ENCODE measurements at regions not wholly inside any gene's neighbourhood (a gene's known extent, or its start where the extent isn't known, plus 50 kb on each side); places are given as distances from the start of the nearest gene placed in this dataset.
"Not testable (repeated sequence)": the region's sequence is repeated elsewhere in the genome, so short reads cannot be mapped to it uniquely, and the experiment has no call there.

DNA sequence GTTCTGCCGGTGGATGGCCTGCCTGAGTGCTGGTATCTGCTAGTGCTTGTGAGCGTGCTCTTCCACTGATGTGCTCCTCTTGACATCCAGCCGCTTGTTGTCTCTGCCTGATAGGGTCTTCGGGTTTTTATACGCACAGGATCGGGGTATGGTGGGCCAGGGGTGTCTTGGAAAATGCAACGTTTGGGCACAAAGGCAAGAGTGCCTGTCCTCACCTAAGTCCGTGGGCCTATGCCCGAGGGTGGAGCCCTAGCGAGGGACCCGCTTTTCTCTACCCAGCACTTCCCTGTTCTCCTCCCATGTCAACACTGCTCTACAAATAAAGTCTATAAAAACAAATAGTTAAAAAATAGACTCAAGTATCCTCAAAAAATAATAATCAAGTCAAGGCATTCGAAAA lies 1007.8 kb downstream of the PLA2G4A start:
- DNase-seq (ENCODE audit: low spot score), result no peak

DNA sequence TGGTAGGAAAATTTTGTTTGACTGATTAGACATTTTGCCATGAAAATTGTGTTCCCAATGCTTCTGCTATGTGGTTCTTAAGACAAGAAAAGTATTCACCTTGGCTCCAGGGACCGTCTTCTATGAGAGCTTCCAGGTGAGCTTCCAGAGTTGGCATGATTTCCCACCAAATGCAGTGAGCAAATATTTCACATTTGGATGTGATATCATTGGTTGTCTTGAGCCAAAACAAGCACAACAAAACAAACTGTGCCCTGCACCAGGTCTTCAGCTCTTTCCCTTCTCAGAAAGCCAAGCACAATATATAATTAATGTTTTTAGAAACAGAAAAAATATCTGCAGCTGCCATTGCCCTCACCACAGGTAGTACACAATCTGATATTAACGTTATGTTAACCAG lies 1009.0 kb downstream of the PLA2G4A start:
- no peak for DNase-seq (ENCODE audit: low spot score)

DNA sequence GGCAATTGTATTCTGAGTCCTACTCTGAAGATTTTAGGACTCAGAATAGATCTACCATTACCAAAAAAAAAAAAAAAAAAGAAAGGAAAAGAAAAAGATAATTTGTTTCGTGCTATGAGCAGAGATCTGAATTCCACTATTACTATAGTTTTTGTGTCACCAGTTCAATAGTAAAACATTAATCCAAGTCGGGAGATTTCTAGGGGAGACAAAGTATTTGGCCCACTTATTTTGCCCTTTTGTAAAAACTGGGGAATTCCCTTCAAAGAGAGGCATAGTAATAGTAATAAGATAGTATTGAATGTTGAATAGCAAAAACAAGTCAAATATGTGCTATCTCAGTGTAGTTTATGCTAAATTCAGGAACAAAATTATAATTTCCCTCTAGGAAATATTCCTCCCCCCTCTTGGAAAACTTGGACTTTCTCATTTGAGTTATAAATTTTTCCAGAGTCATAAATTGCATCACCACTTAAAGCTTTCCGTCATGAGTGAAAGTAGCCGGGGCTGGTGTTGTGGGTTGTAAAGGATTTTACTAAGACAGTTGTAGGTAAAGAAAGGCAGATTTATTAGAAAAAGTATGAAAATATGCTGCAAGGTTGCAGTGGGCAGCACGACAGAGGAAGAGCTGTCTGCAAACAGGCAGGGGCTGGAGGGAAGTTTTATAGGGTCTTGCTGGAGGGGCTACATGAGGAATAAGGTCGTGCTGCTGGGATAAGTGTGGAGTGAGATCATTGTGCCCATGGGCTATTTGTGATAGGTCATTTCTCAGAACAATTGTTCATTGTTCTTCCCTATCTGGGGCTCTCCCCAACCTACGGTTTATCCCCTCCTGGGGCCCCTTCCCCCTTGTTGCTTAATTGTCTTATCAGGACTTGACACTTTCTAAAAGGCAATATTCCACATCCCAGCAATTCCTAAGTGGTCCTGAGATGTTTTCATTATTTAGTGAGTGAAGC lies 1009.9 kb downstream of the PLA2G4A start:
- DNase-seq (ENCODE audit: low spot score), result no peak

DNA sequence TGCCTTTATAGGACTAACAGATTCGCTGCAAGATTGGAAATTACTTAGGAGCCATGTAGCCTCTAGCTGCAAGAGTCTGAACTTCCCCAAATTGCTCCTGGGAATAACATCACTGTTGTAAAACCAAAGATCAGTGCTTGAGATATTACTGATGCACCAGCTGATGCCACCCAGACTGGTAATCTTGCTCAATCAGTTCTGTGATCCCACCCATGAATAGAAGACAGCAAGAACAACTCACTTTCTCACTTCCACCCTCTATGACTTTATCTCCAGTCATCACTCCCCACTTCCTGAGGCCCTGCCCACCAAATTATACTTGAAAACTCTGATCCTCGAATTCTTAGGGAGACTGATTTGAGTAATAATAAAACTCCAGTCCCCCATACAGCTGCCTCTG lies 1011.1 kb downstream of the PLA2G4A start:
- DNase-seq (ENCODE audit: low spot score), result no peak

DNA sequence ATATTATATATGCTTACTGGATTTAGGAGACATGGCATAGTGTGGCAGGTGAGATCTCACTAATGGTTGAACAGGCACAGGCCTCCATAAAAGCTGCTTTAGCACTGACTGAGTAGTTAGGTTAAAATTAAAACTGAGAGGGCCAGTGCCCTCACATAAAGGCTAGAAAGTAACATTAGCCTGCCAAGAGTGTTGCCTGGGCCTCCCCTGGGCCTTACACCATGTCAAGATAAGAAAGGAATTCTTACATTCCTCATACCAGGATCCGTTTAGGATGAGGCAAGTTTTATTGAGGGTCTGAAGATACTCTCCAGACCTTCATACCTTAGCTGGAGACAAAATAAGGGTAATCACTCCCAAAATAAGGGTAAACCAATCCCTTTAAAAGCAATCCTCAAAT lies 1011.8 kb downstream of the PLA2G4A start:
- no peak for DNase-seq (ENCODE audit: low spot score)

DNA sequence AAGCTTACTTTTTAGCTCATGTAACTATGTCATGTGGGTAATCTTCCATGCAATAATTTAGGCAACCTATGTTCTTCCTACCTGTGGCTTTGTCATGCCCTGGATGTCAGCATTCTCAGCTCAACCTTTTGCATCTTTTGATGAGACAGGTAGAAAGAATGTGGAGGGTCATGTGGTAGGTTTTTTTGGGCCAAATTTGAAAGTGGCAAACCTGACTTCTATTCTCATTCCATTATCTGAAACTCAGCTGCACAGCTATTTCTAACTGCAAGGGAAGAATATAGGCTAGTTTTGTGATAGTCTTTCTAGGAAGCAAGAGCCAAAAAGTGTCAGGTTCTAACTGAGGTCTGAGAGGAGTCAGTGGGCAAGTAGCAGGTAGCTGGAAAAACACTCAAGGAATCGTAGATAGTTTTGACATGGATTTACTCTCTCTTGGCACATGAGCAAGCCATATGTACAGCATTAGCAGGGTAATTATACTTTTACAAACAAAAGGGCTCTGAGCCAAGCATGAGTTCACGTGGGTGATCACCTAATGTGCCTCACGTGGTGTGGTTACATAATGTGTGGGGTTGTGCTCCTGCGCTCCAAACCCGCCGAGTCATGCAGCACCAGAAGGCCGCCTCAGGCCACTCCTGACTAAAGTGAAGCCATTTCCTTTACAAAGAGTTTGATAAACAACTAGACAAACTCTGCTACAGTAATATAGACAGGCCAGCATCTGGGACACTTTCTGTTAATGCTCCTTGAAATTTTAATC lies 1013.8 kb downstream of the PLA2G4A start:
- peak; percentile 31 for DNase-seq (ENCODE audit: low spot score)

DNA sequence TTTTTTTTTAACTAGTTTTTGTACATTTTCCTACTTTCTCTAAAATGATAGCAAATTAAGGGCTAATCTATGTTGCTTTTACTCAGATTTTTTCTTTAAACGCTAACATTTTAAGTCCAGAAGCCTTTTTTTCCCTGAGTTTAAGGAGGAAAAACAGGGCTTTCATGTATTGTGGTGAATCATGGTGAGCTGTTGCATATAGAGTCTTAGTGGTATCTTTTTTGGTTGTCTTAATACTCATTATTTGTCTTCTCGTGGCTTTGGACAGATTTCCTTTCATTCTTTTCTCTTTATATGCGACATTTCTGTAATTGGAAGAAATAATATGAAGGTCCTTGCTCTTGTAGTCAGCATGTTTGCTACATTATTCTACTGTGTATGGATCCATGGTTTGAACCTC lies 1015.6 kb downstream of the PLA2G4A start:
- DNase-seq (ENCODE audit: low spot score), result no peak

DNA sequence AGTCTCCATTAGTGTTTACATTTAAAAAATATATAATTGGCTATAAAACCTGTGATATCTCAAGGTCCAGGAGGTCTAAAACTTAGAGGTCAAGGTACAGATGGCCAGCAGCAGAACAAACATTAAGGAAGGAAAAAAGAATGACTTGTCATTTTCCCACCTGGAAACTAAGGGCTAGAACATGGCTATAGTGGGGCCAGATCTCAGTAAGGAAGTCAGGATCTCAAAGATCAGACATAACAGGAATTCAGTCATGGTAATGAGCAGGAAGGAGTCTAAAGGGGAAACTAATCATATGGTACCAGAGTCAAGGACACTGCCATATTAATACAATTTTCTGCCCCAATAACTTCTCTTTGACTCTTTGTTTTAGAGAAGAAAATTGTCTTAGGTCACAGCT lies 1018.8 kb downstream of the PLA2G4A start:
- DNase-seq (ENCODE audit: low spot score), result no peak

DNA sequence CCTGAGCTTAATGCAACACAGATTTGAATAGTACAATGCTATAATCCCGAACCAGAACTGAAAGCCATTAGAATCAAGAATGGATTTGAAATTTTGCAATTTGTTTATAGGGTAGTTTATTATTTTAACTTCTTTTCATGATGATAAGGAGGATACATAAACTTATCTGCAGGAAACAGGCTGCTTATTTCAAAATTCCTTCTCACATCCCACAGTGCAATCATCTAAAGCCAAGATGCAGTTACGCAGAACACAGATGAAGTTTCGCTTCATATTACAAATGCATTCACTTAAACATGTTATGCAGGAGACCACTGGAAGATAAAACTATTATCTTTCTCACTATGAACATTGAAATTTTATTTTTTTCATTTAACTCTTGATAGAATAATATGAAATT lies 1019.6 kb downstream of the PLA2G4A start:
- no peak for DNase-seq (ENCODE audit: low spot score)

DNA sequence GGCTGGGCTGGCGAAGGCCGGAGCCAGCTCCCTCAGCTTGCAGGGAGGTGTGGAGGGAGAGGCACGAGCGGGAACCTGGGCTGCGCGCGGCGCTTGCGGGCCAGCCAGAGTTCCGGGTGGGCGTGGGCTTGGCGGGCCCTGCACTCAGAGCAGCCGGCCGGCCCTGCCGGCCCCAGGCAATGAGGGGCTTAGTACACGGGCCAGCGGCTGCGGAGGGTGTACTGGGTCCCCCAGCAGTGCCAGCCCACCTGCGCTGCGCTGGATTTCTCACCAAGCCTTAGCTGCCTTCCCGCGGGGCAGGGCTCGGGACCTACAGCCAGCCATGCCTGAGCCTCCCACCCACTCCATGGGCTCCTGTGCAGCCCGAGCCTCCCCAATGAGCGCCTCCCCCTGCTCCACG lies 1021.4 kb downstream of the PLA2G4A start:
- DNase-seq (ENCODE audit: low spot score), result not testable (repeated sequence)

DNA sequence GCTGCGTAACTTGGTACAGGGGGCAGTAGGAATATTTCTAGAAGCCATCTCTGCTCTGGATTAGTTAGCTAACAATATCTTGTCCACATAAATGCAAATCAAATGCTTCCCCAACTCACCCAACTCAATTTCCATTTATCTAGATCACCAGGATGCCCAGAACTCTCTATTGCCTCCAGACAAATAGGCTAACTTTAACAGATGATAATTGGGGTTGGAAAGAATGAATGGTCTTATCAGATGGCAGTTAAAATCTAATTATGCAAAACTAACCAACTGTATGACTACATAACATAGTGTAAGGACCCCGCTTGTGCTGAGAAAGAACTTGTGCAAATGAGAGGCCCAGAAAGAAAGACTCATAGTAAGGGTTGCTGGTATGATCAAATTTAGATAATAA lies 1024.8 kb downstream of the PLA2G4A start:
- DNase-seq (ENCODE audit: low spot score), result no peak

DNA sequence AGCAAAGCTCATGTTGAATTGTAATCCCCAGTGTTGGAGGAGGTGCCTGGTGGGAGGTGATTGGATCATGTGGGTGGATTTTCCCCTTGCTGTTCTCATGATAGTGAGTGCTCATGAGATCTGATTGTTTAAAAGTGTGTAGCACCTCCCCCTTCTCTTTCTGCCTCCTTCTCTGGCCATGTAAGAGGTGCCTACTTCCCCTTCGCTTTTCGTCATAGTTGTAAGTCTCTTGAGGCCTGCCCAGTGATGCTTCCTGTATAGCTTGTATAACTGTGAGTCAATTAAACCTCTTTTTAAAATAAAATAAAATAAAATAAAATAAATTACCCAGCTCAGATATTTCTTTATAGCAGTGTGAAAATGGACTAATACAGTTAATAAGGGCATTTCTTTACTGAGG lies 1025.7 kb downstream of the PLA2G4A start:
- no peak for DNase-seq (ENCODE audit: low spot score)

DNA sequence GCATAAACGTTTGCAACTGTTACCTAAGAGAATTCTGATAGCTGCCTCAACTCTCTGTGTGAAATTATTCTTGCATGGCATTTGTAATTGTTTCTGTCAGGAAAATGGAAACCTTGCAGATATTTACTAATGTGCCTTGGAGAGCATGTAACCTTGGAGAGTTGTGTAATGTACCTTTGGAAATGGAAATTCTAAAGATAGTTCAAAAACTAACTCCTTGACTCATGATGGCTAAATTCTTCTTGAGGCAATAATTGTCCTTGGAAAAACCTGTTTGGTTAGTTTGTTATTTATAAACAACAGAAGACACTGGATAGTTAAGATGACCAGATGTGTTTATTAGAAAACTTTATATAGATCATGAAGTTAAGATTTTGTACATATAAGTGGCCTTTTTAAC lies 1033.8 kb downstream of the PLA2G4A start:
- DNase-seq (ENCODE audit: low spot score), result no peak

DNA sequence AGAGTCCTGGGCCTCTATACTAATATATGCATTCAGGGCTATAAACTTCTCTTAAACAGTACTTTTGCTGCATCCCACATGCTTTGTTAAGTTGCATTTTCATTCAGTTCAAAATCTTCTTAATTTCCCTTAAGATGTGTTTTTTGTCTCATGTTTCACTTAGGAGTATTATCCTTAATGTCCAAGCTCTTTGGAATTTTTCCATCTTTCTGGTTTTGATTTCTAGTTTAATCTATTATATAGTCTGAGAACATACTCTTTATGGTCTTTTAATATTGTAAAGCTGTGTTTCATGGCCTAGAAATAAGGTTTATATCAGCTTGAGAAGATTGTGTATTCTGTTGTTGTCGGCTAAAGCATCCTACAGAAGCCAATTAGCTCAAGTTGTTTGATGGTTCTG lies 1041.8 kb downstream of the PLA2G4A start:
- no peak for DNase-seq (ENCODE audit: low spot score)

DNA sequence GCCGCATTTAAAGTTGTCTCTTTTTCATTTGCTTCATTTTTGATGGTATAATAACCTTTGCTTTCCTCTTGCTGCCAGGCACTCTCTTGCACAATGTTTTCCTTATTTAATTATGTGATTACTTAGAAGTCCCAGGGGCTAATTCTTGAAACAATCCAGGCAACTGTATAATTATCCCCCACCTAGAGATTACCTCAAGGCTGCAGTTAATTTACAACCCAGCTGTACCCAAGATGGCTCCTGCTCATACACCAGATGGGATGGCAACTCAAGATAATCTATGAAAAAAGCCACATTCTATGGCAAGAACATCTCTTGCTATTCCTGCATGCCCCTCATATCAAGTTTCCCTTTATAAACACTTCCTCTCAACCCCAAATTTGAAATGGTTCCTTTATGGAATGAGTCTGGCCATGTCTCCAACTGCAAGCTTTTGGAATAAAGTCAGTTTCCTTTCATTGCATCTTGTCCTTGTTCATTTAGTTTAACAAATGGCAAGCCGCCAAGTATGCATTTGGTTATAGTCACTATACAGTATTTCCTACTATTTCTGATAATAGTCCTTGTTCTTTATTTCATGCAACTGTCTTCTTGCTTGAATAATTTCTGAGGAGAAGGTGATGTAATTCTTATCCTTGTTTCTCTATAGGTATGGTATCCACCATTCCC lies 1042.6 kb downstream of the PLA2G4A start:
- no peak for DNase-seq (ENCODE audit: low spot score)

DNA sequence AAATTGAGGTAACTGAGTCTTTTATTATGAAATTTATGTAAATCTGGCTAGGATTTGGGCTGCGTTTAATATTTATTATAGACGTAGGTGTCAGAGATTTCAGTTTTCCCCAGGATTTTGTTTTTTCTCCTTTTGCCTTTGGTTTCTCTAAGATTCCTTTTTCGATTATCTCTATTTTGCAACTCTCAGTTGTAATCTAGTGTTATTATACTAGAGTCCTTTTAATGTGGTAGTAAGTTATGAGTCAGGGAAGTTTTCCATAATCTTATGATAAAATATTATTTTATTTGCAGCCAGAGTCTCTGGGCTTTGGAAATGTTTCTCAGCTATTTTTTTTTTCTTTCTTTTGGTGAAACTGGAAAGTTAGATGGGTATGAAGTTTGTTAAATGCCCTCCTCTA lies 1043.8 kb downstream of the PLA2G4A start:
- DNase-seq (ENCODE audit: low spot score), result no peak

DNA sequence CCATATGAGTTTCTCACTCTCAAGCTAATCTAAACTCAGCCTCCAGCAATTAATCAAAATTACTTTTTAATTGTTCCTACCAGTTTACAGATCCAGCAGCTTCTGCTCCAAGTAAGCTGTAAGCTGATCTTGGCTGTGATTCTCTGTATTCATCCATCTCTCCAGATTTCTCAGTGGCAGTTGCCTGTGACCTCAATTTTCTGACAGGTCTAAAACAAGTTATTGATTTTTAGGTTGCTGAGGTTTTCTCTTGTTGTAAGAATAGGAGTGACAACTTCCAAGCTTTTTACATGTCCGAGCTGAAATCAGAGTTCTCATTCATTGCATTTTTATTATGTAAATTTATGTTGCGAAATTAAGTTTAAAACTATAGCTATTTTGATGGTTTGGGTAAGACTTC lies 1044.4 kb downstream of the PLA2G4A start:
- no peak for DNase-seq (ENCODE audit: low spot score)

DNA sequence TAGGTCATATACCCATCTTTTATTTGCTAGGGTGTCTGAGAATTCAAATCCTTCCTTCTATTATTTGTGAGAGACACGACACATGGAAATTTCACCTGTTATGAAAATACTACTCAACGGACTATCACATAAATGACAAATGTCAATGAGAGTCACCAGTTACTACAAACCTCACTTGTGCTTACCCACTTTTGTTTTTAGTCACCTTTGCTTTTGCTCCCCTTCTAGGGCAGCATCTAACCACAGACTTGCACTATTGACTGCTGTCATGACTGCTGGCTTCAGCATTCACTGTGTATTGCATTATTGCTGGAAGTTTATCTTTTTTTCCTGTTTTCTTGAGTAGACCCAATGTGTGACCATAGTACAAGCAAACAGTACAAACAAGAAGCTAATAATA lies 1048.0 kb downstream of the PLA2G4A start:
- DNase-seq (ENCODE audit: low spot score), result no peak

DNA sequence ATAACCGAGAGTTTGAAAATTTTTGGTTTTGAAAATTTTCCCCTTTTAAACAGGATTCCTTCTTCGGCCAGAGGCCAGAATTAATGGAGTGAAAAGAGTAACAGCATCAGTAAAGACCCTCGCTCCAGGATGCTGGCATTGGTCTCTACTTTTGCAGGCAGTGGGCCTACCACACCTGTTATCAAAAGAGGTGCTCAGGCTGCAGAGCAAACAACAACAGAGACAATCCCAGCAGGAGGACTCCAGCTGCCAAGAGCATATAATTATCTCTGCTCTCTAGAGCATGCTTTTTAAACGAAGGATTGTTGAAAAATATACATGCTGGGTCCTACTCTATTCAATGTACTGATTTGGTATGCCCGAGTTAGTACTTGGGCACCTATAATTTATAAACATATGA lies 1048.5 kb downstream of the PLA2G4A start:
- DNase-seq (ENCODE audit: low spot score), result no peak

DNA sequence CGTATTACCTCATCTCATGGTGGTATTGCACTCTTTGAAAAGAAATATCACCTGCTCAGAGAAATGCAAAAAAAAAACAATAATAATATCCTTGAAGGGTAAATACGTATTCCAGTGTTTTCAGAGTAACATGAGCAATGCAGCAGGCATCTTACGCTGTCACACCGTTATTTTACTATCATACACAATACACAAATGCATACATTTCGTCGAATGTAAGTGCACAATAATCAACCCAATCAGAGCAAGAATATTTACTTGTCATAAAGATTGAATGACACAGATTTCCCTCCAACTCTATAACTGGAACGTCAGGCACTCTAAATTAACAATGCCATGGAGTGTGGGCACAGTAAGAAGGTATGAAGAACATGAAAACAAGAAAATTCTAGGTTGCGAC lies 1050.1 kb downstream of the PLA2G4A start:
- DNase-seq (ENCODE audit: low spot score), result no peak

DNA sequence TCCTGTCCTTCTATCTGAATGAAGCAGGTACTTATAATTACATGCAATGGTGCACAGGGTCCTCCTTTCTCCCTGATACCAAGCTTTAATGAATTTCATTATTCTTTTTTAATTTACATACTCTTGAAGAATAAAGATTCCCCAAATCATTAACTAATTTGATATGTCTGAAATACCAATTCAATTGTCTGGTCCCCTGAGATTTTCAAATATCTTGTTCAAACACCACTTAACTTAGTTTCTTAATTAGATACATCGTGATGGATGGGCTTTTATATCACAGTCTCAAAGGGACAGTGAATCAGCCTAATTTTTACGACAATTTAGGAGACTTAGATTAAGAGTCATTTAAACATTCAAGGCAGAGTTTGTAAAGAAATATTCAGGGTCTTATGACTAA lies 1054.6 kb downstream of the PLA2G4A start:
- no peak for DNase-seq (ENCODE audit: low spot score)

DNA sequence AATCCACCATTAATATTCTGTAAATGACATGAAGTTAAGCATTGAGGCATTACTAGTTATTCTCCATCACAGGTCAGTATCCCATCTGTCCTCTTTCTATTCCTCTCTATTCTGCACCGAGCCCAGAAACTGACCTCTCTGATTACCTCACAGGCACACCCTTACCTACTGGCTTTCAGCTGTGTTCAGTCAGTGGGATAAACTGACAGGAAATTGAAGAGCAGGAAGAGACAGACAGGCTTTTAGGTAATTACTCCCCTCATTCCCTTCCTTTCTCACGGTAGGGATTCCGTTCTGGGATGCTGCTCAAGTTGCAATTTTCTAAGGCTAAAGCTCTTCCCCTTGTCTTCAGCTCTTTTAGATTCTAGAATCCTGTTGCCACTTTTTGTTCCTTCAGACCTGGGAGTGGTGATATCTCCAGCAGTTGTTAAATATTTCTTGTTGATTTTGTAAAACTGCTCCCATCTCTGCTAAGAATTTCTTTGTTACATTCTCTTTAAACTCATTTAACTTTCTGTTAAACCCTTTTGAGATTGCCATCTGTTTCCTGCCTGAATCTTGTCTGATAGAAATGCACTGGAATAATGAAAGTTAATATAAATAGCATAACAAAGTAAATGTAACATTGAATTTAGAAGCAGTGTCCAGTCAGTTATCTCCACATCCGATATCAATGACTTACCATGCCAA lies 1063.4 kb downstream of the PLA2G4A start:
- DNase-seq (ENCODE audit: low spot score), result no peak
